ENCODE measurements at regions not wholly inside any gene's neighbourhood (a gene's known extent, or its start where the extent isn't known, plus 50 kb on each side); places are given as distances from the start of the nearest gene placed in this dataset.

DNA sequence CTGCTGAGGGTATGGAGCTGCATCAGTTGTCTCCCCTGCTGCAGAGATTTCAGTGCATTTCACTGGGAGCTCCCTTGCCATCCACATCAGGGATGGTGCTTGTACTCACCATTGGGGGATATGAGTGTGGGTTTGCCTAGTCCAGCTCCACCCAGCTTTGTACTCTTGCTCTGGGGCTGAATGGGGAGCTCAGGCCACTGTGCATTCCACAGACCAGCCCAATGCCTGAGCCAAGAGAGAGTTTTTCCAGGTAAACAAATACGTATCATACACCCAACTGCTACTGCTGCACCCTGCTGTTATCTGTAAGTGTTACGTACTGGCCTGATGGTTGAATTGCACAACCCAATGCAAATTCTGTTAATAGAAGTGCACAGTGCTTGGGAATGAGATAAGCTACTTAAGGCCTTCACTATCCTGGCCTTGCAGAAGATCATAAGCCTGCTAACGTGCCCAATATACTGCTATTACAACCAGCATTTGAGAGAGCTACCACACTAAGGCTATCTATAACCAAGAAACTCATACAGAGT lies 205.0 kb upstream of the DMD start:
- ATAC-seq: no peak
- no peaks in the 10 kb centered on the region for H3K27me3 ChIP-seq (ENCODE audit: control insufficient read depth, insufficient read depth, low read length)
- DNase-seq (ENCODE audit: low read depth, low spot score): no peak
- POLR2A ChIA-PET: no interaction called here
- CTCF ChIA-PET: no interaction called here
- H3K4me1 ChIP-seq (ENCODE audit: control insufficient read depth, insufficient read depth, low read length): no peaks in the 10 kb centered on the region
- no peak overlapping the region for H3K4me3 ChIP-seq (ENCODE audit: low read depth in 2 of 2, low read length in 2 of 2)
- H3K27ac ChIP-seq (ENCODE audit: low read length): no peak overlapping the region
- H3K9me3 ChIP-seq (ENCODE audit: control insufficient read depth, insufficient read depth, low read depth, low read length): no peaks in the 10 kb centered on the region
- no peaks in the 10 kb centered on the region for H3K36me3 ChIP-seq (ENCODE audit: control insufficient read depth, insufficient read depth, low read length)
- no TSS peak for BruUV-seq (replicated peaks)
- in situ Hi-C loops (cut with HindIII; ENCODE audit: low pct_unique_long_range_greater_than_20kb, low sequenced_read_pairs): no loop called here
- intact Hi-C loops (cut with micrococcal nuclease; ENCODE audit: unreplicated experiment): no loop called here
- TF ChIP-seq SIN3A (IDR thresholded peaks at IDR 0.05; ENCODE audit: borderline replicate concordance, insufficient read depth, low read depth, low read length): no peak
- TF ChIP-seq TCF7L2 (IDR thresholded peaks at IDR 0.05; ENCODE audit: low read depth, low read length): no peak
- TF ChIP-seq, protein P1, sequence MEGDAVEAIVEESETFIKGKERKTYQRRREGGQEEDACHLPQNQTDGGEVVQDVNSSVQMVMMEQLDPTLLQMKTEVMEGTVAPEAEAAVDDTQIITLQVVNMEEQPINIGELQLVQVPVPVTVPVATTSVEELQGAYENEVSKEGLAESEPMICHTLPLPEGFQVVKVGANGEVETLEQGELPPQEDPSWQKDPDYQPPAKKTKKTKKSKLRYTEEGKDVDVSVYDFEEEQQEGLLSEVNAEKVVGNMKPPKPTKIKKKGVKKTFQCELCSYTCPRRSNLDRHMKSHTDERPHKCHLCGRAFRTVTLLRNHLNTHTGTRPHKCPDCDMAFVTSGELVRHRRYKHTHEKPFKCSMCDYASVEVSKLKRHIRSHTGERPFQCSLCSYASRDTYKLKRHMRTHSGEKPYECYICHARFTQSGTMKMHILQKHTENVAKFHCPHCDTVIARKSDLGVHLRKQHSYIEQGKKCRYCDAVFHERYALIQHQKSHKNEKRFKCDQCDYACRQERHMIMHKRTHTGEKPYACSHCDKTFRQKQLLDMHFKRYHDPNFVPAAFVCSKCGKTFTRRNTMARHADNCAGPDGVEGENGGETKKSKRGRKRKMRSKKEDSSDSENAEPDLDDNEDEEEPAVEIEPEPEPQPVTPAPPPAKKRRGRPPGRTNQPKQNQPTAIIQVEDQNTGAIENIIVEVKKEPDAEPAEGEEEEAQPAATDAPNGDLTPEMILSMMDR (IDR thresholded peaks at IDR 0.05): no peak
- TF ChIP-seq POLR2AphosphoS5 (IDR thresholded peaks at IDR 0.05; ENCODE audit: low read depth, low read length): no peak
- TF ChIP-seq, protein P2, sequence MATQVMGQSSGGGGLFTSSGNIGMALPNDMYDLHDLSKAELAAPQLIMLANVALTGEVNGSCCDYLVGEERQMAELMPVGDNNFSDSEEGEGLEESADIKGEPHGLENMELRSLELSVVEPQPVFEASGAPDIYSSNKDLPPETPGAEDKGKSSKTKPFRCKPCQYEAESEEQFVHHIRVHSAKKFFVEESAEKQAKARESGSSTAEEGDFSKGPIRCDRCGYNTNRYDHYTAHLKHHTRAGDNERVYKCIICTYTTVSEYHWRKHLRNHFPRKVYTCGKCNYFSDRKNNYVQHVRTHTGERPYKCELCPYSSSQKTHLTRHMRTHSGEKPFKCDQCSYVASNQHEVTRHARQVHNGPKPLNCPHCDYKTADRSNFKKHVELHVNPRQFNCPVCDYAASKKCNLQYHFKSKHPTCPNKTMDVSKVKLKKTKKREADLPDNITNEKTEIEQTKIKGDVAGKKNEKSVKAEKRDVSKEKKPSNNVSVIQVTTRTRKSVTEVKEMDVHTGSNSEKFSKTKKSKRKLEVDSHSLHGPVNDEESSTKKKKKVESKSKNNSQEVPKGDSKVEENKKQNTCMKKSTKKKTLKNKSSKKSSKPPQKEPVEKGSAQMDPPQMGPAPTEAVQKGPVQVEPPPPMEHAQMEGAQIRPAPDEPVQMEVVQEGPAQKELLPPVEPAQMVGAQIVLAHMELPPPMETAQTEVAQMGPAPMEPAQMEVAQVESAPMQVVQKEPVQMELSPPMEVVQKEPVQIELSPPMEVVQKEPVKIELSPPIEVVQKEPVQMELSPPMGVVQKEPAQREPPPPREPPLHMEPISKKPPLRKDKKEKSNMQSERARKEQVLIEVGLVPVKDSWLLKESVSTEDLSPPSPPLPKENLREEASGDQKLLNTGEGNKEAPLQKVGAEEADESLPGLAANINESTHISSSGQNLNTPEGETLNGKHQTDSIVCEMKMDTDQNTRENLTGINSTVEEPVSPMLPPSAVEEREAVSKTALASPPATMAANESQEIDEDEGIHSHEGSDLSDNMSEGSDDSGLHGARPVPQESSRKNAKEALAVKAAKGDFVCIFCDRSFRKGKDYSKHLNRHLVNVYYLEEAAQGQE (IDR thresholded peaks at IDR 0.05; ENCODE audit: insufficient read depth in 1 of 2, low read depth in 2 of 2, low read length in 1 of 2): no peak

DNA sequence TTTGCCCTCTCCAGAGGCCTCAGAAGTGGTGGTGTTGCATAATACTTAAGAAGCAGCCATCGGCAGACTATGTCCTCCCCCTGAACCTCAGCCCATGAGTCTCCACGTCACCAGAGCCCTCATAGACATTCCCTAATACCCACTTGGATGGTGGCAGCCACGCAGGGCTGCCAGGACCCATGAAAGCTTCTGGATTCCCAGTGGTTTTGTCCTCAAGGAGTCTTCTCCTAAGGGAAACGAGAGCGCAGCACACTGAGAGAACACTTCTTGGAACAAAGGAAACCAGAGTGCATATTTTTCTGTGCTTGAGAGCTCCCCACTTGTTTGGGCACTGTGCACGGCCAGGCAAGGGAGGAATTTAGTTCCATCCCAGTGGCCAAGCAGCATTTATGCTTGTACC lies 204.1 kb upstream of the DMD start:
- Histone ChIP-seq H3K36me3 (ENCODE audit: control insufficient read depth, insufficient read depth, low read length) (no peaks in the 10 kb centered on the region), H3K4me3 (ENCODE audit: low read depth in 2 of 2, low read length in 2 of 2) (no peak overlapping the region), H3K9me3 (ENCODE audit: control insufficient read depth, insufficient read depth, low read depth, low read length) (no peaks in the 10 kb centered on the region), H3K27ac (ENCODE audit: low read length) (no peak overlapping the region), H3K27me3 (ENCODE audit: control insufficient read depth, insufficient read depth, low read length) (no peaks in the 10 kb centered on the region), H3K4me1 (ENCODE audit: control insufficient read depth, insufficient read depth, low read length) (no peaks in the 10 kb centered on the region)
- ATAC-seq (no peak), DNase-seq (ENCODE audit: low read depth, low spot score) (no peak)
- no TSS peak for BruUV-seq (replicated peaks)
- POLR2A ChIA-PET: no interaction called here
- CTCF ChIA-PET: no interaction called here
- intact Hi-C loops (cut with micrococcal nuclease; ENCODE audit: unreplicated experiment) (no loop called here), in situ Hi-C loops (cut with HindIII; ENCODE audit: low pct_unique_long_range_greater_than_20kb, low sequenced_read_pairs) (no loop called here)
- TF ChIP-seq TCF7L2 (IDR thresholded peaks at IDR 0.05; ENCODE audit: low read depth, low read length): no peak
- TF ChIP-seq, protein P2 (IDR thresholded peaks at IDR 0.05; ENCODE audit: insufficient read depth in 1 of 2, low read depth in 2 of 2, low read length in 1 of 2): no peak
- no peak for TF ChIP-seq POLR2AphosphoS5 (IDR thresholded peaks at IDR 0.05; ENCODE audit: low read depth, low read length)
- TF ChIP-seq SIN3A (IDR thresholded peaks at IDR 0.05; ENCODE audit: borderline replicate concordance, insufficient read depth, low read depth, low read length): no peak
- TF ChIP-seq, protein P1 (IDR thresholded peaks at IDR 0.05): no peak
